Stimulated activated CD4-positive, alpha-beta T cell treated with anti-CD3 and anti-CD28 coated beads, Interleukin-2, amount 100 ng/mL, for 24 hours (primary cell): ENCODE measurements at regions not wholly inside any gene's neighbourhood (a gene's known extent, or its start where the extent isn't known, plus 50 kb on each side); places are given as distances from the start of the nearest gene placed in this dataset.
A peak's percentile ranks its signal among the peaks of the same experiment; 100 is the strongest.

ENCODE experiments used
- DNase-seq, 2 donors: peaks; one replicate each; pipeline ENCODE4 v3.0.0-alpha.2; 2020

DNA sequence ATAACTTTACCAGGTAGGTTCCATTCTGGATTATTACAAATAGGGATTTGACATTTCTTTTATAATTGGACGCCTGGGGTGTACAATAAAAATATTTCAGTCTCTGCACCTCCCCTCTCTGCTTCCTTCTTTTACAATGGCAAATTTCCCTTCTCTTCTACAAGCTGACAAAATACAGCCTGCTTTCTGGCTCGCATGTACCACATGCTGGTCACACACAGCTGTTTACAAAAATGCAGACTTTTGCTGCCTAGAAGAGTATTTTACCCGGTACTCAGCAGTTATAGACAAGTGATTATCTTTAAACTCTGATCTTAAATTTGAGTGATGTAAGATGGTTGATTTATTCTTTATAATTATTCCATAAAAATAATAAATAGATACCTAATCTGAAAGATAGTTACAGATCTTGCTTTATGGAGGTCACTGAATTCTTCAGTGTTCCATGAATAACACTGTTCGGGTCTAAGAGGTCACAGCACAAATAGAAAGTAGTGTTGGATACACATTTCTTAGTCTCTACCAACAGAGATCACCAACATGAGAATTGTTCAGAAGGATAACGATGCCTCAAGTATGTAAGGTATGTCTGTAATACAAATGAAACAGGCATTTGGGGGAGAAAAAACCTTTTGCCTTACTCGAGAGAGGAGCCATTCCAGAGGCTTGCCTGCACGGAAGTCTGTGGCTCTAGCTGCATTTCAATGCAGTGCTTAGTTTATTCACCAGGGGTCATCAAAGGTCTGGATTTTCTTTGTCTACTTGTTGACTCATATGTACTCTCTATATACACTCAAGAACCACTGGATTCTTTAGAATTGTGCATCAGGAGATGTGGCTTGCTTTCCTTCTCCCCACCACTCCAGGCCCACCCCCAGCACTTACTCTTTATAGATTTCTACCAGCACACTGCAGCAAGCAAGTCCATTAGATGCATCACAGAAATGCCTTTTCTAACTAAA is 206.6 kb upstream of the RFX3 start:
- peak; percentile 28 to 44 for DNase-seq

GRCh38 chr9:3730511-3730922 is 204.7 kb upstream of the RFX3 start:
- DNase-seq: no peak

DNA sequence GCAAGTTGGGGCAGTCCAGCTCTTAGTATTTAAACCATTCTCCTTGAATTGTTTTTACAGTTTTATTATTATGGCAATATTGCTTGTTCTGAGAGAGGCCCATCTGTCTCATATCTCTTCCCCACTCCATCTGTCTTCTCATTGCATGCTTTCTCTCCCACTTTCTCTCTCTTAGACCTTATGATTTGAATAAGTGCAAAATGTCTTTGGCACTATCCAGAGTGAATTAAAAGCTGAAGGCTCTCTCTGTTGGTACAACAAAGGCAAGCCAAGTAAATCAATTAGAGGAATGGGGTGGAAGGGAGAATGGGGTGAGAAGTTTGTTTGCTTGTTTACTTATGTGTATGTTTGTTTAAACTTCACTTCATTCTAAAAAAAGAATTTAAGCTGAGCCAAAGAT is 195.3 kb upstream of the RFX3 start:
- no peak for DNase-seq

- no peak for DNase-seq
Observed at GRCh38 chr9:3719286-3719685, 193.5 kb upstream of the RFX3 start.

- DNase-seq: no peak
Observed at GRCh38 chr9:3716415-3716814, 190.6 kb upstream of the RFX3 start.

DNA sequence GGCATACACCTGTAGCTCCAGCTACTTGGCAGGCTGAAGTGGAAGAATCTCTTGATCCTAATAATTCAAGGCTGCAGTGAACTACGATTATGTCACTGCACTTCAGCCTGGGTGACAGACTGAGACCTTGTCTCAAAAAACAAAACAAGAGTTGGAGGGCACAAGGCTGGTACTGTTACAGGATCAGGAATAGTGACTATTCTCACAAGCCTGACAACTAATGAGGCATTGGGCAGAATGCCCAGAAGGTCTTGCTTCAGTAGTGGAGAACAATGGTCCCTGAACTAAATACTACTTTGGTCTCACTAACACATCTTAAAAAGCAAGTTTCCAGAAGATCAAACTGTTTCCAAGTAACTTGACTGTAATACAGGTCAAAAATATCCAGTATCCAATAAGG is 182.9 kb upstream of the RFX3 start:
- no peak for DNase-seq

DNA sequence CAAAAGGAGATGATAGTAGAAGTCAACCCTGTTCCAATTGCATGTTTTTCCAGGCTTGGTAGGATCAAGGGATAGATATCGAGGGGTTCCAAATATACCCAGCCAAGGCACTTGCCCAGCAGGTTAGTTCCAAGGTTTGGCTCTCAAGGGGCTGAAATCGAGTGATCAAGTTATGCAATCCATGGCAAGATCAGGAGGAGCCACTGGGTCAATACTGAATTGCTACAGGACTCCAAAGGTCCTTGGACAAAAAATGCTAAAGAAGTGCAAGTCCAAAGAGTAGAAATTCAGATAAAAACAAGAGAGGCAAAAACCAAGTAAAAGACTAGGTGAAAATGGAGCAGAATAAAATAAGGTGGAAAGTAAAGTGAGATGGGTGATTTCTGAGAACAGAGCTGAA is 179.1 kb upstream of the RFX3 start:
- DNase-seq: no peak

DNA sequence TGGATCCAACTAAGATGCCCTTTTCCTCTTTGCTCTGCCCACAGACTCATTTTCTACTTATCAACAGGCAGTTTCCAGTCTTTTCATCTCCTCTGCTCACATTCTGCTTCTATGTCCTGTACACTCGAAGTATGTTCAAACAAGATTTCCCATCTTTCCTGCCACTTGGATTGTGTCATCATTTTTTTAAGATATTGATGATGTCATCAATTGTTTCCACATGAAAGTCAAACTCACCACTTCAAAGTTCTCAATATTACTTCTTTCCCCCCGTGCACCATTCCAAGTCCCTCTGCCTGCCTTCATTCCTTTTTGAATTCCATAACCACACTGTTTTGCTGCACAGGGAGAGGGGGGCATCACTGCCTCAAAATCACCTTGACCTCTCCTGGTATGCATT is 175.0 kb upstream of the RFX3 start:
- DNase-seq: no peak

GRCh38 chr9:3699883-3700282 is 174.1 kb upstream of the RFX3 start:
- no peak for DNase-seq

DNA sequence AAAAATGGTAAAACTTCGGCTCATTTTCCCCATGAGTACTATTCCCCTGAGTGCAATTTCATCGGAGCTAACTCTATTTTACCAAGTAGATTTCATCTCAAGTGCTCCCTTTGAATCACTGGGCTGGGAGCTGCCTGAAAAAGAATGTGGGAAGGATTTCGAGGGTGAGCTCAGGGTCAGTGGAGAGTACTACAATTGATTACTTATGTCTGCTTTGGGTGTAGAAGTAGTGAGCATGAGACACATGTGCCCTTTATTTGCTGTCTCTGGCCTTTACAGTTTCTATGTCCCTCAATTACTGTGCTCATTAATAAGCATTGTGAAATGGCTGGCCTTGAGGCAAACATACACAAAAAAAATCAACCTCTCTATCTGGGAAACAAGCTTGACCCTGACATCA is 172.7 kb upstream of the RFX3 start:
- no peak for DNase-seq

GRCh38 chr9:3698076-3698475 is 172.3 kb upstream of the RFX3 start:
- no peak for DNase-seq

DNA sequence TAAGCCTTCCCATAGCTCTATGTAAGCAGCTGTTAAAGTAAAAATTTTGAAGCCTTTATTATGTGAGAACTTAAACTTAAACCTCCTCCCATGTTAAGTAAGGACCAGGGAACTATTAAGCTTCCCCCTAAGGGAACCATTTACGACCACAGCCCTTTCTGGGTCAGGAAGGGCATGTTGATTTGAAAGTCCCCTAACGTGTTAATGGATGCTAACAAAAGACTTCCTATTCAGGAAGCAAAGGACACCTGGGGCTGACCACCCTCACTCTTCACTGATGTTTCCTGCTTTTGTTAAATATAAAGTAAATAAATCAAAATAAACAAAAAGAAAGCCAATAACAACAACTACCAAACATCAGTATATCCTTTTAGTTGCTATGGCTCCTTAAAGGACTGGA is 170.6 kb upstream of the RFX3 start:
- no peak for DNase-seq

DNA sequence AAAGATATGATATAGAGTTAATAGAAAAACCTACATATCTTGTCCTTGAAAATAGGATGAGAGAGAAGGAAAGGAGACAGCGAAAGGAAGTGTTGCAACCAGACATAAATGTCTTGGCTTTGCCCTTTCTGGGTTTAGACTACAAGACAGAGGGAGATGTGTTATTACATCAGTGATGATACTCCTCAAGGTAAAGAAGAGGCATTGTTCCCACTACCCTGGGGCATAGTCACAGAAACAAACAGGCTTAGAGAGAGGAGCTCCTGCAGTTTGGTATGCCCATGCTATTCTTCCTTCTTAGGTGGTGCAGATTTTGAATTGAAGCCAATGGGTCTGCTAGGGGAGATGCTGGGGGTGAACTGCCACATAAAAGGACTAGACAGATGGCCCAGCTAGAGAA is 166.8 kb upstream of the RFX3 start:
- no peak for DNase-seq

DNA sequence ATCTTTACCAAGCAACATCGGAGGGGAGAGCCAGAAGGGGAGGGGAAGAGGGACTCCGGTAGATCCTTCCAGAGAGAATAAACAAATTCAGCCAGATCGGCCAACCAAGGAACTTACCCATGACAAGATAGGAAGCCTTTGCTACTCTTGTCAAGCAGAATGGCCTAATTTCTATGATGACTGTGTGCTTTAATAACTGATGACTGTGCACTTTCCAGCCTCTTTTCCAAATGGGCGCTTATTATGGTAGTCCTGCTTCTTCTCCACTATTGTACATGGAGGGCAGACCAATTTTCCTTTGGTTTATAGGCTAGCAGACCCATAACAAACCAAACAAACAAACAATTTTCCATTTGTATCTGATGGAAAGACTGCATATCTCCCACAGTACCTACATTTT is 163.8 kb upstream of the RFX3 start:
- no peak for DNase-seq

GRCh38 chr9:3687145-3687544 is 161.3 kb upstream of the RFX3 start:
- DNase-seq: no peak

GRCh38 chr9:3682186-3682585 is 156.4 kb upstream of the RFX3 start:
- DNase-seq: no peak

- DNase-seq: no peak
Observed at GRCh38 chr9:3677541-3677940, 151.7 kb upstream of the RFX3 start.

DNA sequence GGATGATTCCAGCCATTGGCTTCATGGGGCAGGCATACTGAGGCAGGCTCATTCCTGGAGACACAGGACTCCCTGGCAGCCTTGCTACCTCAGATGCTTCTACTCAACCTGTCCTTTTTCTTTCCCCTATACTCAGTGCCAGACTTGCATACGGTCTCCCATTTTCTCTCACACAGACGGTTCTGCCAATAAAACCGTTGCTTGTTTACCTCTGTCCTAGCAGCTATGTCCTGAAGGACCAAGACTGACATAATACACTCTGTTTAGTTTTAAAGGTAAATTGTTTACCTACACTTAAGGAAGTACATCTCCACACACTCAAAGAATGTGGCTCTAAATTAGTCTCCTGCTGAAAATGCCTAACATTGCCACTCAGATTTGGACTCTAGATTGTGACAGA is 151.0 kb upstream of the RFX3 start:
- no peak for DNase-seq

- DNase-seq: no peak
Observed at GRCh38 chr9:3675946-3676345, 150.1 kb upstream of the RFX3 start.

GRCh38 chr9:3674561-3674960 is 148.8 kb upstream of the RFX3 start:
- DNase-seq: no peak

GRCh38 chr9:3672399-3672798 is 146.6 kb upstream of the RFX3 start:
- DNase-seq: no peak

- no peak for DNase-seq
Observed at GRCh38 chr9:3664044-3664443, 138.2 kb upstream of the RFX3 start.

- DNase-seq: no peak
Observed at GRCh38 chr9:3662671-3663070, 136.9 kb upstream of the RFX3 start.

GRCh38 chr9:3660936-3661335 is 135.1 kb upstream of the RFX3 start:
- no peak for DNase-seq

DNA sequence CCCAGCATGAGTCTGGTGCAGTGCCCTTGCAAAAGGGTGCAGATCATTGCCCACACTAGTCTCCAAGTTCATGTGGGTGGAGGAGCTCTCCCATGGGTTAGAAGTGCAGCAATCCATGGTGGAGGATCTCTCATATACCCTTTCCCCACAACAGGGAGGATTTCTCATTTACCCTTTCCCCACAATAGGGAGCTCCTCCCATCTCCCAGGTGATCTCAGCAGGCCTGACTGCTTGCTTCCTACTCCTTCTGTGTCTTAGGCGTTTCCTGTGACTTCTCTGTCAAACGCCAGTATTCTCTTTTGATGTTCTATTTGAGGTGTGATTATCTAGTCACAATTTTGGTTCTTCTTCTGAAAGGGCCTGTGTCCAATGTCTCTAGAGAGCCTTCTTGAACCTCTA is 133.8 kb upstream of the RFX3 start:
- DNase-seq: no peak
